AG04449 (cell line): ENCODE measurements at regions not wholly inside any gene's neighbourhood (a gene's known extent, or its start where the extent isn't known, plus 50 kb on each side); places are given as distances from the start of the nearest gene placed in this dataset.

Source experiments
- CTCF ChIA-PET: fragments of 350-600 bp; formaldehyde crosslinking; extraction: SDS; loops from one replicate; lab custom pipeline; 2021; ENCODE audit warnings: antibody characterized with exemption; lab: Yijun Ruan, JAX
- POLR2A ChIA-PET: fragments of 400-600, 350-600 bp; formaldehyde crosslinking; extraction: SDS; loops from one replicate; lab custom pipeline; 2020; ENCODE audit warnings: antibody characterized with exemption, inconsistent platforms; lab: Yijun Ruan, JAX
- DNase-seq: peaks from one replicate; pipeline ENCODE4 v3.0.0-alpha.2; 2010; ENCODE audit warnings: low read depth, low spot score
- H3K4me3 ChIP-seq: 2 replicates; pipeline ENCODE4 v1.5.1; 2011; ENCODE audit warnings: low read depth, mild to moderate bottlenecking, control low read depth, low read length
- CTCF ChIP-seq: IDR thresholded peaks from one replicate; pipeline ENCODE4 v1.5.1; 2011; ENCODE audit warnings: mild to moderate bottlenecking, moderate library complexity, low read length, control low read depth, inconsistent platforms; ENCODE audit not compliant: insufficient read depth; ENCODE audit errors: missing control alignments

- no peak overlapping the region for H3K4me3 ChIP-seq
- TF ChIP-seq CTCF, result no peak
- CTCF ChIA-PET, result no interaction called here
- DNase-seq, result no peak
- POLR2A ChIA-PET, result no interaction called here
These were observed 1651.4 kb upstream of the IGFBP7 start for GRCh38 chr4:58761563-58761962.

- DNase-seq, result no peak
- ChIA-PET CTCF (no interaction called here), POLR2A (no interaction called here)
- no peak overlapping the region for H3K4me3 ChIP-seq
- no peak for TF ChIP-seq CTCF
These were observed 1650.6 kb upstream of the IGFBP7 start for GRCh38 chr4:58760737-58761136.

GRCh38 chr4:58760100-58760499 is 1649.9 kb upstream of the IGFBP7 start:
- no peak for TF ChIP-seq CTCF
- ChIA-PET CTCF (no interaction called here), POLR2A (no interaction called here)
- DNase-seq, result no peak
- no peak overlapping the region for H3K4me3 ChIP-seq

GRCh38 chr4:58749206-58749605 is 1639.0 kb upstream of the IGFBP7 start:
- CTCF ChIA-PET, result no interaction called here

GRCh38 chr4:58740897-58741296 is 1630.7 kb upstream of the IGFBP7 start:
- ChIA-PET POLR2A (no interaction called here), CTCF (no interaction called here)
- no peak for DNase-seq
- no peak overlapping the region for H3K4me3 ChIP-seq
- TF ChIP-seq CTCF, result no peak

More at GRCh38 chr4:58749206-58749605, 1639.0 kb upstream of the IGFBP7 start:
- no peak overlapping the region for H3K4me3 ChIP-seq
- no peak for TF ChIP-seq CTCF
- DNase-seq, result no peak
- POLR2A ChIA-PET, result no interaction called here

- H3K4me3 ChIP-seq, result no peak overlapping the region
- CTCF ChIA-PET, result no interaction called here
- DNase-seq, result no peak
- POLR2A ChIA-PET, result no interaction called here
- no peak for TF ChIP-seq CTCF
These were observed 1629.1 kb upstream of the IGFBP7 start for GRCh38 chr4:58739275-58739674.

GRCh38 chr4:58738375-58738774 is 1628.2 kb upstream of the IGFBP7 start:
- TF ChIP-seq CTCF, result no peak
- H3K4me3 ChIP-seq, result no peak overlapping the region
- CTCF ChIA-PET, result no interaction called here
- no peak for DNase-seq
- POLR2A ChIA-PET, result no interaction called here
